Mucosa of descending colon (tissue), 3 donors: ENCODE measurements at regions not wholly inside any gene's neighbourhood (a gene's known extent, or its start where the extent isn't known, plus 50 kb on each side); places are given as distances from the start of the nearest gene placed in this dataset.

Experiments
- ATAC-seq: fragments of 200-7000 bp; cut with Tn5 transposase; one replicate; pipeline ENCODE4 v1.9.1; 2020; ENCODE audit warnings: mild to moderate bottlenecking, moderate library complexity
- DNase-seq, 3 donors: peaks; one replicate each; pipeline ENCODE4 v3.0.0-alpha.2; 2020
- H3K36me3 ChIP-seq: fragments of 200-600 bp; one replicate; pipeline ENCODE4 v1.8.0; 2021; ENCODE audit warnings: low read depth, mild to moderate bottlenecking
- H3K4me1 ChIP-seq: fragments of 200-600 bp; one replicate; pipeline ENCODE4 v1.8.0; 2021; ENCODE audit warnings: low read depth, mild to moderate bottlenecking
- H3K4me3 ChIP-seq: fragments of 200-600 bp; one replicate; pipeline ENCODE4 v1.8.0; 2021; ENCODE audit warnings: mild to moderate bottlenecking
- H3K9me3 ChIP-seq: fragments of 200-600 bp; one replicate; pipeline ENCODE4 v1.8.0; 2021; ENCODE audit warnings: mild to moderate bottlenecking
- intact Hi-C, 2 donors: fragments of 100-400 bp; cut with DNase I in 1 of 2; cut with micrococcal nuclease in 1 of 2; formaldehyde crosslinking; loops; one replicate each; pipeline versions ENCODE4 v1.11.0 to v1.11.1; 2022; cut with DNase I, micrococcal nuclease
- TF ChIP-seq, protein P1 (sequence below): fragments of 200-600 bp; IDR thresholded peaks from one replicate; pipeline ENCODE4 v1.8.0; 2022; ENCODE audit warnings: antibody characterized with exemption, mild to moderate bottlenecking
- donor health status: DM: no; HTN: no; CAD: no; lungs with moderate emphysema.
- donor health status: DM: no; HTN: no; CAD: no.
- donor health status: DM: no; HTN: yes; CAD: no.

DNA sequence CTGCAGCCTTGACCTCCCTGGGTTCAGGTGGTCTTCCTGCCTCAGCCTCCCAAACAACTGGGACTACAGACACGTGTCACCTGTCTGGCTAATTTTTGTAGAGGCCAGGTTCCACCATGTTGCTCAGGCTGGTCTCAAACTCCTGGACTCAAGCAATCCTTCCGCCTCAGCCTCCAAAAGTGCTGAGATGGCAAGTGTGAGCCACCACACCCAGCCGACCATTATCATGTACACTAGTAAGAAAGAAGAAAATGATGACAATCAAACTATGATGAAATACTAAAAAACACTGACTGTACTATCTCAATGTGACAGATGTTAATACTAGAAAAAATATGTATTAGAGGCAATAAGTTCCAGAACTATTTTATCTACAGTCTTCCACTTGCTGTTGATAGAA is 420.9 kb downstream of the TRIB2 start:
- ATAC-seq (no peak), DNase-seq (no peak)
- no peak overlapping the region for H3K4me3 ChIP-seq
- TF ChIP-seq, protein P1, sequence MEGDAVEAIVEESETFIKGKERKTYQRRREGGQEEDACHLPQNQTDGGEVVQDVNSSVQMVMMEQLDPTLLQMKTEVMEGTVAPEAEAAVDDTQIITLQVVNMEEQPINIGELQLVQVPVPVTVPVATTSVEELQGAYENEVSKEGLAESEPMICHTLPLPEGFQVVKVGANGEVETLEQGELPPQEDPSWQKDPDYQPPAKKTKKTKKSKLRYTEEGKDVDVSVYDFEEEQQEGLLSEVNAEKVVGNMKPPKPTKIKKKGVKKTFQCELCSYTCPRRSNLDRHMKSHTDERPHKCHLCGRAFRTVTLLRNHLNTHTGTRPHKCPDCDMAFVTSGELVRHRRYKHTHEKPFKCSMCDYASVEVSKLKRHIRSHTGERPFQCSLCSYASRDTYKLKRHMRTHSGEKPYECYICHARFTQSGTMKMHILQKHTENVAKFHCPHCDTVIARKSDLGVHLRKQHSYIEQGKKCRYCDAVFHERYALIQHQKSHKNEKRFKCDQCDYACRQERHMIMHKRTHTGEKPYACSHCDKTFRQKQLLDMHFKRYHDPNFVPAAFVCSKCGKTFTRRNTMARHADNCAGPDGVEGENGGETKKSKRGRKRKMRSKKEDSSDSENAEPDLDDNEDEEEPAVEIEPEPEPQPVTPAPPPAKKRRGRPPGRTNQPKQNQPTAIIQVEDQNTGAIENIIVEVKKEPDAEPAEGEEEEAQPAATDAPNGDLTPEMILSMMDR: no peak
- peaks cover 10% of the 10 kb centered on the region for H3K9me3 ChIP-seq
- intact Hi-C loops: no loop called here
- no peaks in the 10 kb centered on the region for H3K4me1 ChIP-seq
- H3K36me3 ChIP-seq: no peaks in the 10 kb centered on the region

DNA sequence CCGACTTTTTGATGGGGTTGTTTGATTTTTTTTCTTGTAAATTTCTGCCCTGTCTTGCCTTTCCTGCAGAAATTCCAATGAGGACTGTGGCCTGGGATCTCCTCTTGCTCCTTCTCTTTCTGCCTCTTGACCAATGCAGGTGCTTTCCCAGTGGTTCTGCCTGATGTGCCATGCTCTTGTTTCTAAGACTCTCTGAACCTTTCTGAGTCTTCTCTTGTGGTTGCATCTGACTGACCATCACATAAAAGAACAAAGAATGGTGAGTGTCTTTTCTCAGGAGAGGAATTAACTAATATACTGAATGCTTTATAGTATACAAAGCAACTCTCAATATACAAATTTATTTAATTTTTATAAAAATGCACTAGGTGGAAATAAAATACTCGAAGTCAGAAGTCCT is 424.6 kb downstream of the TRIB2 start:
- DNase-seq (no peak), ATAC-seq (no peak)
- peaks cover 5% of the 10 kb centered on the region for H3K9me3 ChIP-seq
- no peaks in the 10 kb centered on the region for H3K36me3 ChIP-seq
- no peaks in the 10 kb centered on the region for H3K4me1 ChIP-seq
- intact Hi-C loops: no loop called here
- no peak overlapping the region for H3K4me3 ChIP-seq
- TF ChIP-seq, protein P1: no peak

DNA sequence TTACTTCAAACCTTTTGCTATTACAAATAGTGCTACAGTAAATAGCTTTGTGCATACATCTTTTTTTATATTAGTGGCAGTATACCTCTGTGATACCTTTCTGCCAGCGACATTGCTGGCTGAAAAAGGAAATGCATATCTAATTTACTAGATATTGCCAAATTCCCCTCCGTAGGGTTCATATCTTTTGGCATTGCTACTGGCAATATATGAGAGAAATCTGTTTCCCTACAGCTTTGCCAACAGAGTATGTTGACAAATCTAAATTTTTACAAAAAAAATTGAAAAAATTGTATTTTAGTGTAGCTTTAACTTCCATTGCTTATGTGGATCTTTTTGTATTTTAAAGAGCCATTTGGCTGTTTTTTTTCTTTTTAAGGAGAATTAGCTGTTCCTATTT is 426.7 kb downstream of the TRIB2 start:
- intact Hi-C loops: no loop called here
- ATAC-seq: no peak
- TF ChIP-seq, protein P1: no peak
- H3K36me3 ChIP-seq: no peaks in the 10 kb centered on the region
- H3K4me3 ChIP-seq: no peak overlapping the region
- peaks cover 5% of the 10 kb centered on the region for H3K9me3 ChIP-seq
- DNase-seq: no peak
- H3K4me1 ChIP-seq: no peaks in the 10 kb centered on the region

DNA sequence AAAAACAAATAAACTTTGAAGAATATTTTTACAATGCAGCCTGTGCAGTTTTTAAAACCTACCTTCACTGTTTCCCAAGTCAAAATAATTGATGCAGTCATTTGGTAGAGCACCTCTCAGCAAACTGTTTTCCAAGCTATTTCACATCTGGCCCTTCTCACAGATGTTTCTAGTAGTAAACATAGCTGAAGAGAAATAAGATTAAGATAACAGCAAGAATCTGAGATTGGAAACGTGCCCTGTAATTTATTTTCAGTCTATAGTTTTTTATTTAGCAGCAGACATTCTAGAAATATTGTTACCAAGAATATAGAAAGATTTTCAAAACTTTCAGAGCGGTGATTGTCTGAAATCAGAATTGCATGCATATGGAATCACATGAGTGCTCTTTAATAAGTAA is 440.2 kb downstream of the TRIB2 start:
- H3K36me3 ChIP-seq: no peaks in the 10 kb centered on the region
- no peak overlapping the region for H3K4me3 ChIP-seq
- no peak for ATAC-seq

DNA sequence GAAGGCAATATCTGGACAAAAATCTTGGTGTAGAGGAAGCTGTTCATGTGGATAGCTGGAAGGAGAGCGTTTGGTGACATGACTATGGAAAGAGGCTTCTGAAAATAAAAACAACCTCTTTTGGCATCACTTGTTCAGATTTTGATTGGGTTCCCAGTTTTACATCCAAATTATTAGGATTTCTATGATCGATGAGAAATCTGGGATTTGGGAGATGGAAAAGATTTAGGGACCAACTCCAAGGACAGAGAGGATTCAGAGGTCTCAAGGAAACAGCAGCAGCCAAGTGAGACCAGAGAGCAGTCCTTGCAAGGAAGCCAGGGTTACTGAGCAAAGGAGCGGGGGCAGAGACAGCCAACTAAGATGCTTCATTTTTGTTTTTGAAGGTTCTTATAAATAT is 441.7 kb downstream of the TRIB2 start:
- DNase-seq: no peak
- no peak for ATAC-seq
- TF ChIP-seq, protein P1: no peak
- Histone ChIP-seq H3K9me3 (peaks cover 8% of the 10 kb centered on the region), H3K36me3 (no peaks in the 10 kb centered on the region), H3K4me3 (no peak overlapping the region), H3K4me1 (no peaks in the 10 kb centered on the region)
- intact Hi-C loops: no loop called here

More for the DNA sequence above, 440.2 kb downstream of the TRIB2 start:
- Histone ChIP-seq H3K4me1 (no peaks in the 10 kb centered on the region), H3K9me3 (peaks cover 8% of the 10 kb centered on the region)
- intact Hi-C loops: no loop called here
- no peak for DNase-seq
- TF ChIP-seq, protein P1: no peak

DNA sequence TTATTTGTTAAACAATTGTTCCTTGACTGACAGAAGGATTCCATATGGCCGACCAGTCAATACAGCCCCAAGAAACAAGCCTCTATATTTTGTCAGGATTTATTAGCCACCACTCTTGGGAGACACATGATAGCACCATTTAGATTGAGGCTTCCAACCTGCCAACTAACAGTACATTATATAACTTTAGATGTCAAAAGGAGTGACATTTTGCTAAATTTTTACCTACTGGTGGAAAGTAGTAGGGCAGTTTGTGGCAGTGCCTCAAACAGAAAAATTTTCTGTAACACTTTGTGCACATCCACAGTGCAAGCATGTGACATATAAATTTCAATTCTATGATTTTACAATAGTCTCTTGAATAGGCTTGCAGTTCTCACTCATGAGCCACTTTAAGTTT is 464.0 kb downstream of the TRIB2 start:
- no peak for DNase-seq
- intact Hi-C loops: no loop called here
- TF ChIP-seq, protein P1: no peak

More for the DNA sequence above, 464.0 kb downstream of the TRIB2 start:
- no peaks in the 10 kb centered on the region for H3K4me1 ChIP-seq
- ATAC-seq: no peak
- H3K4me3 ChIP-seq: no peak overlapping the region
- no peaks in the 10 kb centered on the region for H3K36me3 ChIP-seq
- peaks cover 9% of the 10 kb centered on the region for H3K9me3 ChIP-seq
